Liver (tissue), 8 donors: ENCODE measurements at regions not wholly inside any gene's neighbourhood (a gene's known extent, or its start where the extent isn't known, plus 50 kb on each side); places are given as distances from the start of the nearest gene placed in this dataset.

Experiments used
- DNase-seq: peaks from one replicate; pipeline ENCODE4 v3.0.0-alpha.2; 2017; ENCODE audit warnings: low spot score
- H3K27ac ChIP-seq, 2 donors: one replicate each; pipeline ENCODE4 v1.7.0; 2013; ENCODE audit warnings: inconsistent platforms in 2 of 2, low read length in 2 of 2, control low read depth in 1 of 2, low read depth in 1 of 2, mild to moderate bottlenecking in 1 of 2
- H3K27me3 ChIP-seq, 4 donors: one replicate each; pipeline versions ENCODE4 v1.6.1 to v1.7.0; 2013; ENCODE audit warnings: low read length in 3 of 4, inconsistent platforms in 1 of 4, mild to moderate bottlenecking in 1 of 4, moderate library complexity in 1 of 4; ENCODE audit not compliant: control insufficient read depth in 4 of 4, insufficient read depth in 4 of 4
- H3K36me3 ChIP-seq, 4 donors: one replicate each; pipeline versions ENCODE4 v1.6.1 to v1.7.0; 2013; ENCODE audit warnings: low read length in 3 of 4, mild to moderate bottlenecking in 3 of 4, low read depth in 1 of 4, moderate library complexity in 1 of 4; ENCODE audit not compliant: control insufficient read depth in 4 of 4, insufficient read depth in 3 of 4
- H3K4me1 ChIP-seq, 4 donors: one replicate each; pipeline versions ENCODE4 v1.6.1 to v1.7.0; 2013; ENCODE audit warnings: low read length in 3 of 4, mild to moderate bottlenecking in 3 of 4, moderate library complexity in 1 of 4; ENCODE audit not compliant: control insufficient read depth in 4 of 4, insufficient read depth in 4 of 4
- H3K4me3 ChIP-seq, 3 donors: one replicate each; pipeline versions ENCODE4 v1.6.1 to v1.7.0; 2013; ENCODE audit warnings: low read length in 3 of 3, control low read depth in 1 of 3, low read depth in 1 of 3, mild to moderate bottlenecking in 1 of 3
- H3K9ac ChIP-seq, 2 donors: one replicate each; pipeline ENCODE4 v1.7.0; 2013; ENCODE audit warnings: low read length in 2 of 2, mild to moderate bottlenecking in 2 of 2, moderate library complexity in 2 of 2, control low read depth in 1 of 2, low read depth in 1 of 2
- H3K9me3 ChIP-seq, 4 donors: one replicate each; pipeline versions ENCODE4 v1.6.1 to v1.7.0; 2013; ENCODE audit warnings: low read length in 3 of 4; ENCODE audit not compliant: control insufficient read depth in 4 of 4
- ATF3 ChIP-seq: IDR thresholded peaks from 2 replicates; pipeline ENCODE4 v1.6.1; 2016; ENCODE audit warnings: antibody characterized with exemption
- CTCF ChIP-seq: fragments of 150-350 bp; IDR thresholded peaks from 2 replicates; pipeline ENCODE4 v1.5.1; 2017; ENCODE audit warnings: improper control_type of control experiment, low read depth, low read length; ENCODE audit not compliant: missing input control
- EGR1 ChIP-seq, 2 donors: IDR thresholded peaks; 2 replicates each; pipeline ENCODE4 v1.6.1; 2016 to 2018; ENCODE audit warnings: antibody characterized with exemption in 2 of 2, low read depth in 2 of 2
- FOXA1 ChIP-seq: IDR thresholded peaks from 2 replicates; pipeline ENCODE4 v1.6.1; 2016; ENCODE audit warnings: antibody characterized with exemption
- FOXA2 ChIP-seq: IDR thresholded peaks from 2 replicates; pipeline ENCODE4 v1.6.1; 2016; ENCODE audit warnings: antibody characterized with exemption
- GABPA ChIP-seq, 2 donors: IDR thresholded peaks in 1 of 2; conservative IDR thresholded peaks in 1 of 2; 2 replicates each; pipeline ENCODE4 v1.6.1; 2016; ENCODE audit warnings: antibody characterized with exemption in 2 of 2, mild to moderate bottlenecking in 1 of 2, moderate library complexity in 1 of 2
- HNF4A ChIP-seq, 2 donors: conservative IDR thresholded peaks; 2 replicates each; pipeline ENCODE4 v1.6.1; 2016; ENCODE audit warnings: antibody characterized with exemption in 2 of 2, mild to moderate bottlenecking in 2 of 2
- HNF4G ChIP-seq: IDR thresholded peaks from 2 replicates; pipeline ENCODE4 v1.6.1; 2016; ENCODE audit warnings: antibody characterized with exemption
- JUND ChIP-seq, 2 donors: IDR thresholded peaks; 2 replicates each; pipeline ENCODE4 v1.6.1; 2016; ENCODE audit warnings: antibody characterized with exemption in 2 of 2
- MAX ChIP-seq: IDR thresholded peaks from 2 replicates; pipeline ENCODE4 v1.6.1; 2016; ENCODE audit warnings: antibody characterized with exemption
- NR2F2 ChIP-seq: IDR thresholded peaks from 2 replicates; pipeline ENCODE4 v1.6.1; 2016; ENCODE audit warnings: antibody characterized with exemption
- RAD21 ChIP-seq, 2 donors: IDR thresholded peaks; 2 replicates each; pipeline ENCODE4 v1.6.1; 2016; ENCODE audit warnings: antibody characterized with exemption in 2 of 2, mild to moderate bottlenecking in 2 of 2
- REST ChIP-seq: IDR thresholded peaks from 2 replicates; pipeline ENCODE4 v1.6.1; 2016; ENCODE audit warnings: antibody characterized with exemption, mild to moderate bottlenecking
- RXRA ChIP-seq, 2 donors: IDR thresholded peaks; 2 replicates each; pipeline ENCODE4 v1.6.1; 2017 to 2018; ENCODE audit warnings: antibody characterized with exemption in 2 of 2, mild to moderate bottlenecking in 1 of 2
- SP1 ChIP-seq: IDR thresholded peaks from 2 replicates; pipeline ENCODE4 v1.6.1; 2018; ENCODE audit warnings: antibody characterized with exemption, mild to moderate bottlenecking
- TAF1 ChIP-seq: conservative IDR thresholded peaks from 2 replicates; pipeline ENCODE4 v1.6.1; 2016; ENCODE audit warnings: antibody characterized with exemption, mild to moderate bottlenecking
- YY1 ChIP-seq: IDR thresholded peaks from 2 replicates; pipeline ENCODE4 v1.6.1; 2016; ENCODE audit warnings: antibody characterized with exemption, mild to moderate bottlenecking
- ZBTB33 ChIP-seq: IDR thresholded peaks from 2 replicates; pipeline ENCODE4 v1.6.1; 2016; ENCODE audit warnings: antibody characterized with exemption
- WGBS: extraction: QIAGEN DNeasy Blood & Tissue Kit; methylation state at CpG from one replicate; pipeline ENCODE4 v1.1.7; 2013; 5-methylcytosine and 5-hydroxymethylcytosine counted together
- donor health status: healthy.
- donor health status: healthy.
- donor health status: healthy.
- donor health status: healthy.
- donor health status: healthy.

- TF ChIP-seq FOXA1 (no peak), FOXA2 (no peak), GABPA (IDR thresholded peaks at IDR 0.05 in 1 of 2, conservative IDR thresholded peaks at IDR 0.05 in 1 of 2) (no peak), EGR1 (IDR thresholded peaks at IDR 0.05; ENCODE audit: low read depth in 2 of 2) (no peak), TAF1 (no peak), ZBTB33 (no peak), HNF4A (conservative IDR thresholded peaks at IDR 0.05) (no peak), SP1 (no peak), MAX (no peak), CTCF (no peak), RXRA (IDR thresholded peaks at IDR 0.05) (no peak), REST (no peak), RAD21 (IDR thresholded peaks at IDR 0.05) (no peak), HNF4G (no peak), NR2F2 (no peak), YY1 (no peak), ATF3 (no peak), JUND (IDR thresholded peaks at IDR 0.05) (no peak)
- no peak overlapping the region for H3K27ac ChIP-seq
- H3K9me3 ChIP-seq = no peaks in the 10 kb centered on the region
- 92% methylated on average over 12 of the region's 12 CpGs for WGBS
- no peak overlapping the region for H3K9ac ChIP-seq
- peaks cover 0 to 6% (median 3%) of the 10 kb centered on the region in 4 donors for H3K4me1 ChIP-seq
- H3K36me3 ChIP-seq = no peaks in the 10 kb centered on the region
- no peak overlapping the region for H3K4me3 ChIP-seq
- no peak for DNase-seq
- H3K27me3 ChIP-seq = peaks cover 0 to 3% (median 2%) of the 10 kb centered on the region in 4 donors
These were observed 102.5 kb downstream of the EBNA1BP2 start for GRCh38 chr1:43069461-43070050.
